GM06990 (cell line): ENCODE measurements at regions not wholly inside any gene's neighbourhood (a gene's known extent, or its start where the extent isn't known, plus 50 kb on each side); places are given as distances from the start of the nearest gene placed in this dataset.
A peak's percentile ranks its signal among the peaks of the same experiment; 100 is the strongest.

Experiments
- DNase-seq: peaks from one replicate; pipeline ENCODE4 v3.0.0-alpha.2; 2011; ENCODE audit not compliant: insufficient read length; ENCODE audit errors: extremely low read depth
- H3K27me3 ChIP-seq: replicated peaks from 2 replicates; pipeline ENCODE4 v1.6.0; 2011; ENCODE audit warnings: low read length; ENCODE audit not compliant: control insufficient read depth, insufficient read depth
- H3K36me3 ChIP-seq: 2 replicates; pipeline ENCODE4 v1.5.1; 2011; ENCODE audit warnings: low read length; ENCODE audit not compliant: control insufficient read depth, insufficient read depth
- H3K4me3 ChIP-seq: replicated peaks from 2 replicates; pipeline ENCODE4 v1.5.1; 2011; ENCODE audit warnings: low read depth, mild to moderate bottlenecking, control low read depth, low read length
- TF ChIP-seq, protein P1 (sequence below): IDR thresholded peaks from 2 replicates; pipeline ENCODE4 v1.5.1; 2011; ENCODE audit warnings: low read length, control low read depth, mild to moderate bottlenecking, inconsistent platforms; ENCODE audit not compliant: insufficient read depth, poor library complexity, severe bottlenecking

DNA sequence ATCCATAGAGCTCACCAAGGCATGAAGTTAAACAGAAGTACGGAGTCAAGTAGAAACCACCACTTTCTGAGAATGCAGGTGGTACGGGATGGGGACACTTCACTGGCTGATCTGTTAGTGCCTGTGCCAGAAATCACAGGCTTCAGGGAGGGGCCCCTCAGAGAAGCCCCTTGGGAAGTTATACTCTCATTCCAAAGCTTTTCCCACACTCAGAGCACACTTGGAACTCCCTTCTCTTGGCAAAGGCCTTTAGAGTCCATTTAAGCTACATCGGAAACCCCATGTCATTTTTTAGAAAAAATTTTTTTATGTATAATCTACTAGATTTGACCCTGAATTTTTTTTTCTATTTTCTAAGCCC is 80.7 kb upstream of the WASF3 start:
- DNase-seq = no peak
- no peak overlapping the region for H3K4me3 ChIP-seq
- TF ChIP-seq, protein P1, sequence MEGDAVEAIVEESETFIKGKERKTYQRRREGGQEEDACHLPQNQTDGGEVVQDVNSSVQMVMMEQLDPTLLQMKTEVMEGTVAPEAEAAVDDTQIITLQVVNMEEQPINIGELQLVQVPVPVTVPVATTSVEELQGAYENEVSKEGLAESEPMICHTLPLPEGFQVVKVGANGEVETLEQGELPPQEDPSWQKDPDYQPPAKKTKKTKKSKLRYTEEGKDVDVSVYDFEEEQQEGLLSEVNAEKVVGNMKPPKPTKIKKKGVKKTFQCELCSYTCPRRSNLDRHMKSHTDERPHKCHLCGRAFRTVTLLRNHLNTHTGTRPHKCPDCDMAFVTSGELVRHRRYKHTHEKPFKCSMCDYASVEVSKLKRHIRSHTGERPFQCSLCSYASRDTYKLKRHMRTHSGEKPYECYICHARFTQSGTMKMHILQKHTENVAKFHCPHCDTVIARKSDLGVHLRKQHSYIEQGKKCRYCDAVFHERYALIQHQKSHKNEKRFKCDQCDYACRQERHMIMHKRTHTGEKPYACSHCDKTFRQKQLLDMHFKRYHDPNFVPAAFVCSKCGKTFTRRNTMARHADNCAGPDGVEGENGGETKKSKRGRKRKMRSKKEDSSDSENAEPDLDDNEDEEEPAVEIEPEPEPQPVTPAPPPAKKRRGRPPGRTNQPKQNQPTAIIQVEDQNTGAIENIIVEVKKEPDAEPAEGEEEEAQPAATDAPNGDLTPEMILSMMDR = no peak

DNA sequence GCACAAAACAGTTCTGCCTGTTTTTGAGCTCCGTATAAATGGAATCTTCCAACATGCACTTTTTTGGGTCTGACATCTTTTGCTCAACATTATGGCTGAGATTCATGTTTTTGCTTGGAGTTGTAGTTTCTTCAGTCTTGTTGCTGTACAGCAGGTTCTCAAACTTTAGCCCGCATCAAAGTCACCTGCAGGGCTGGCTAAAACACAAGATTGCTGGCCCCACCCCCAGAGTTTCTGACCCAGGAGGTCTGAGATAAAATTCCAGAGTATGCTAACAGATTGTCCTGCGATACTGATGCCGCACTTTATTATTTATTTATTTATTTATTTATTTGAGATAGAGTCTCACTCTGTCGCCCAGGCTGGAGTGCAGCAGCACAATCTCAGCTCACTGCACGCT is 79.8 kb upstream of the WASF3 start:
- TF ChIP-seq, protein P1 = no peak

More for the DNA sequence above, 80.7 kb upstream of the WASF3 start:
- no peaks in the 10 kb centered on the region for H3K27me3 ChIP-seq
- no peaks in the 10 kb centered on the region for H3K36me3 ChIP-seq

DNA sequence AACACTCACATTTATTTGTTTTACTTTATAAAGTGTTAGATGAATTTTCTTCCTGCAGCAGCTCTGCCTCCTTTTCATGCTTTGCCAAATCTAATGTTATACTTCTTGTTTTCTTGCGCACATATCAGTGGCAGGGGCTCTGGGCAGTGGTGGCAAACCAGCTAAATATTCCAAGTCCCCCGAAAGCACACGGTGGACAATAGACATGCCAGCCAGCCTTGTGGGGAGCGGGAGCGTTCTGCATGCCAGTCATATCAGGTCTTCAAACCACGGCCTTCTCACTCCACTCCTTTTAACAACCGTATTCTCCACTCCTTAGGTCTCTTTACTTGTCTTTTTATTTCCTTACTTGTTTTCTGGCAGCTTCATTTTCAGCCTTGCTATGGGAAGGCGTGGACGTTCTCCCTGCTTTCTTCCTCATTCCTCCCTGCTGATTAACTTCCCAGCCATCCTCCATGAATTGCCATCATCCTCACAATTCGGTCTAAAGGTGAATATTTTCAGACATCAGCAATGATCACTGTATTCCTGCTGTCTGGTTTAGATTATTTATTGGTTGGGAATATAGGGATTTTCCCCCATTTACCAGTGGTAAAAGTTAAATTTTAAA is 77.1 kb upstream of the WASF3 start:
- Histone ChIP-seq H3K4me3 (no peak overlapping the region), H3K36me3 (no peaks in the 10 kb centered on the region), H3K27me3 (no peaks in the 10 kb centered on the region)
- DNase-seq = no peak
- TF ChIP-seq, protein P1 = no peak

More for the DNA sequence above, 79.8 kb upstream of the WASF3 start:
- Histone ChIP-seq H3K36me3 (no peaks in the 10 kb centered on the region), H3K27me3 (no peaks in the 10 kb centered on the region), H3K4me3 (no peak overlapping the region)
- no peak for DNase-seq

DNA sequence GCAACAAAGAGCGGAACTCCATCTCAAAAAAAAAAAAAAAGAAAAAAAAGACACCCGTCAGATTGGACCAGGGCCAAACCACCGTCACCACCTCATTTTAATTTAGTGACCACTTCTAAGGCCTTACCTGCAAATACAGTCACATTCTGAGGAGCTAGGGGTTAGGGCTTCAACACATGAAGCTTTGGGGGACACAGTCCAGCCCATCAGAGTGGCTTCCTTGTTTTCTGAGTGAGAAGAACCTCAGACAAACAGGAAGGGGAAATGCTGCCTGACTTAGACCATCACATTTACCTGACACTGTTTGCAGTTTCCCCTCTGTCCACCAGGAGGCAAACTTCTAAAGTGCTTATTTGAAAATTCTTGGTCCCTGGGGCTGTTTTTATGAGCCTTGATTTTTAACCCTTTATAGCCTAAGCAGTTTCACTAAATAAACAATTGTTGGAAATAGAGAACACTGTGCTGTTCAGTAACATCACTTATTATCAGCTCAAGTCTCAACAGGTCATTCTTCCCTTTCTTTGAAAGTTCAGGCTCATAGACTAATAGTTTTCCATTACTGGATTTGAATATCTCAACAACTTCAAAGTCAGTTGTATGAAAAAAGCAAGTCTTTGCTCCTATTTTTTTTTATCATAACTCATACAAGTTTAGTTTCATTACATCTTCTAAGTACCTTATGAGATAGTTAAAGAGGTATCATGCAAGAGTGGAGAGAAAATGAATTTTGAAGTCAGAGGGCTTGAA is 74.9 kb upstream of the WASF3 start:
- no peak overlapping the region for H3K4me3 ChIP-seq

DNA sequence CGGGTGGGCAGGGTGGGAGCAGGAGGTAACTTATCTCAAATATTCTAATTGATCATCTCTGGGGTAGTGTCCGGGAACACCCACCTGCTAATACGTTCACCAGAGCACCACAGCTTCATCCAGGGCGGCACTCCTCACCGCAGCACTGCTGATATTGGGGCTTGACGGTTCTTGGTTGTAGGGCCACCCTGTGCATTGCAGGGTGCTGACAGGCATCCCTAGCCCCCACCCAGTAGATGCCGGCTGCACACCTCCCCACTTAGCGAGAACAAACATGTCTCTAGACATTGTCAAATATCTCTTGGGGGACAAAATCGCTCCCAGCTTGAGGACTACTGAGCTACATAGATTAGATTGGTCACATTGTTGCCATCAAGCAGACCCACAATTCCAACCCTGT is 73.9 kb upstream of the WASF3 start:
- H3K27me3 ChIP-seq = no peaks in the 10 kb centered on the region
- TF ChIP-seq, protein P1 = no peak
- H3K4me3 ChIP-seq = no peak overlapping the region
- DNase-seq = no peak
- no peaks in the 10 kb centered on the region for H3K36me3 ChIP-seq

More for the DNA sequence above, 74.9 kb upstream of the WASF3 start:
- Histone ChIP-seq H3K27me3 (no peaks in the 10 kb centered on the region), H3K36me3 (no peaks in the 10 kb centered on the region)
- DNase-seq = peak; percentile 29
- TF ChIP-seq, protein P1 = peak; percentile 85
